GM23338 (cell line): ENCODE measurements at regions not wholly inside any gene's neighbourhood (a gene's known extent, or its start where the extent isn't known, plus 50 kb on each side); places are given as distances from the start of the nearest gene placed in this dataset.

Experiments
- CTCF ChIP-seq, 2 experiments: fragments of 200-600 bp in 1 of 2; sonication (generic) in 1 of 2; conservative IDR thresholded peaks; 2 replicates each; pipeline versions ENCODE4 v1.5.1 to v1.6.1; 2016 to 2017; ENCODE audit warnings: antibody characterized with exemption in 2 of 2, low read depth in 2 of 2, mild to moderate bottlenecking in 2 of 2, moderate library complexity in 1 of 2
- ETS1 ChIP-seq: IDR thresholded peaks from 2 replicates; pipeline ENCODE4 v1.6.1; 2016; ENCODE audit warnings: antibody characterized with exemption

- TF ChIP-seq ETS1, result no peak
- TF ChIP-seq CTCF (conservative IDR thresholded peaks at IDR 0.05; ENCODE audit: low read depth in 2 of 2), result no peak
Observed at GRCh38 chr6:11433860-11434259, 103.7 kb upstream of the TMEM170B start.
